MM.1S (cell line): ENCODE measurements at regions not wholly inside any gene's neighbourhood (a gene's known extent, or its start where the extent isn't known, plus 50 kb on each side); places are given as distances from the start of the nearest gene placed in this dataset.
"Not testable (repeated sequence)": the region's sequence is repeated elsewhere in the genome, so short reads cannot be mapped to it uniquely, and the experiment has no call there.

Experiments
- EZH2 ChIP-seq: fragments of 300-600 bp; sonication (generic); optimal IDR thresholded peaks from 2 replicates; pipeline ENCODE3; 2017; ENCODE audit warnings: low read depth, mild to moderate bottlenecking, antibody characterized with exemption, low read length, mixed read lengths
- EZH2phosphoT487 ChIP-seq: fragments of 300-600 bp; sonication (generic); IDR thresholded peaks from 2 replicates; pipeline ENCODE4 v1.6.1; 2018; ENCODE audit warnings: antibody characterized with exemption, low read length
- TF ChIP-seq, protein P1 (sequence below): fragments of 300-600 bp; sonication (generic); IDR thresholded peaks from 2 replicates; pipeline ENCODE4 v1.5.1; 2016; ENCODE audit warnings: antibody characterized with exemption, low read length, mixed read lengths

DNA sequence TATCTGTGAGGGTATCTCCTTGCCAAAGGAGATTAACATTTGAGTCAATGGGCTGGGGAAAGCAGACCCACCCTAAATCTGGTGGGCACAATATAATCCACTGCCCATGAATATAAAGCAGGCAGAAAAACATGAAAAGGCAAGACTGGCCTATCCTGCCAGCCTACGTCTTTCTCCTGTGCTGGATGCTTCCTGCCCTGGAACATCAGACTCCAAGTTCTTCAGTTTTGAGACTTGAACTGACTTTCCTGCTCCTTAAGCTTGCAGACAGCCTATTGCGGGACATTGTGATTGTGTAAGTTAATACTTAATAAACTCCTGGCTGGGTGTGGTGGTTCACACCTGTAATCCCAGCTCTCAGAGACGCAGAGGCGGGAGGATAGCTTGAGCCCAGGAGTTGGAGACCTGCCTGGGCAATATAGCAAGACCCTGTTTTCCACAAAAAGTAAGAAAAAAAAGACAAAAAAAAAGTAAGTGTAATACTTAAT lies 52.4 kb downstream of the PPIAL4D start:
- TF ChIP-seq, protein P1, sequence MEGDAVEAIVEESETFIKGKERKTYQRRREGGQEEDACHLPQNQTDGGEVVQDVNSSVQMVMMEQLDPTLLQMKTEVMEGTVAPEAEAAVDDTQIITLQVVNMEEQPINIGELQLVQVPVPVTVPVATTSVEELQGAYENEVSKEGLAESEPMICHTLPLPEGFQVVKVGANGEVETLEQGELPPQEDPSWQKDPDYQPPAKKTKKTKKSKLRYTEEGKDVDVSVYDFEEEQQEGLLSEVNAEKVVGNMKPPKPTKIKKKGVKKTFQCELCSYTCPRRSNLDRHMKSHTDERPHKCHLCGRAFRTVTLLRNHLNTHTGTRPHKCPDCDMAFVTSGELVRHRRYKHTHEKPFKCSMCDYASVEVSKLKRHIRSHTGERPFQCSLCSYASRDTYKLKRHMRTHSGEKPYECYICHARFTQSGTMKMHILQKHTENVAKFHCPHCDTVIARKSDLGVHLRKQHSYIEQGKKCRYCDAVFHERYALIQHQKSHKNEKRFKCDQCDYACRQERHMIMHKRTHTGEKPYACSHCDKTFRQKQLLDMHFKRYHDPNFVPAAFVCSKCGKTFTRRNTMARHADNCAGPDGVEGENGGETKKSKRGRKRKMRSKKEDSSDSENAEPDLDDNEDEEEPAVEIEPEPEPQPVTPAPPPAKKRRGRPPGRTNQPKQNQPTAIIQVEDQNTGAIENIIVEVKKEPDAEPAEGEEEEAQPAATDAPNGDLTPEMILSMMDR: not testable (repeated sequence)
- not testable (repeated sequence) for TF ChIP-seq EZH2phosphoT487, EZH2
